Ascending aorta (tissue), 2 donors: ENCODE measurements at regions not wholly inside any gene's neighbourhood (a gene's known extent, or its start where the extent isn't known, plus 50 kb on each side); places are given as distances from the start of the nearest gene placed in this dataset.
A peak's percentile ranks its signal among the peaks of the same experiment; 100 is the strongest.

Experiments
- DNase-seq, 2 donors: peaks; one replicate each; pipeline ENCODE4 v3.0.0-alpha.2; 2019; ENCODE audit warnings: low spot score in 2 of 2
- H3K27ac ChIP-seq, 2 donors: fragments of 200-600 bp; sonication (generic); one replicate each; pipeline ENCODE4 v1.5.1; 2016 to 2017; ENCODE audit warnings: mild to moderate bottlenecking in 1 of 2
- H3K27me3 ChIP-seq: fragments of 200-600 bp; sonication (generic); one replicate; pipeline ENCODE4 v1.5.1; 2017
- H3K36me3 ChIP-seq, 2 donors: fragments of 200-600 bp; sonication (generic); one replicate each; pipeline ENCODE4 v1.5.1; 2016
- H3K4me1 ChIP-seq, 2 donors: fragments of 200-600 bp; sonication (generic); one replicate each; pipeline ENCODE4 v1.5.1; 2016 to 2017; ENCODE audit warnings: mild to moderate bottlenecking in 1 of 2
- H3K4me3 ChIP-seq, 2 donors: fragments of 200-600 bp; sonication (generic); one replicate each; pipeline ENCODE4 v1.5.1; 2016 to 2017; ENCODE audit warnings: mild to moderate bottlenecking in 1 of 2
- H3K9me3 ChIP-seq, 2 donors: fragments of 200-600 bp; sonication (generic); one replicate each; pipeline ENCODE4 v1.5.1; 2016
- CTCF ChIP-seq, 3 experiments: fragments of 200-600 bp in 2 of 3; fragments of 450-650 bp in 1 of 3; sonication (generic) in 2 of 3; IDR thresholded peaks; one replicate each; pipeline ENCODE4 v1.5.1; 2016 to 2019; ENCODE audit warnings: antibody characterized with exemption in 3 of 3, mild to moderate bottlenecking in 1 of 3, moderate library complexity in 1 of 3
- intact Hi-C: fragments of 100-400 bp; cut with DNase I; formaldehyde crosslinking; loops from one replicate; pipeline ENCODE4 v1.15.1; 2023

GRCh38 chr11:69361048-69361447, 67.1 kb downstream of the MYEOV start:
- Histone ChIP-seq H3K4me1 (peaks cover 0 to 2% of the 10 kb centered on the region in 2 donors), H3K27me3 (no peaks in the 10 kb centered on the region), H3K4me3 (no peak overlapping the region), H3K9me3 (peaks cover 0 to 7% of the 10 kb centered on the region in 2 donors), H3K27ac (no peak overlapping the region), H3K36me3 (no peaks in the 10 kb centered on the region)
- intact Hi-C loops, result no loop called here
- peak in 1 of 2 donors; percentile 15 for DNase-seq
- no peak for TF ChIP-seq CTCF (IDR thresholded peaks at IDR 0.05)

GRCh38 chr11:69361466-69361865, 67.5 kb downstream of the MYEOV start:
- no peak overlapping the region for H3K27ac ChIP-seq
- H3K4me3 ChIP-seq, result no peak overlapping the region
- peaks cover 0 to 2% of the 10 kb centered on the region in 2 donors for H3K4me1 ChIP-seq
- no peaks in the 10 kb centered on the region for H3K27me3 ChIP-seq
- H3K9me3 ChIP-seq, result peaks cover 0 to 7% of the 10 kb centered on the region in 2 donors
- H3K36me3 ChIP-seq, result no peaks in the 10 kb centered on the region
- intact Hi-C loops, result no loop called here
- peak in 1 of 2 donors; percentile 16 for DNase-seq
- no peak for TF ChIP-seq CTCF (IDR thresholded peaks at IDR 0.05)

GRCh38 chr11:69362315-69362714, 68.4 kb downstream of the MYEOV start:
- no peaks in the 10 kb centered on the region for H3K27me3 ChIP-seq
- peak in 1 of 2 donors; percentile 13 for DNase-seq
- peaks cover 0 to 7% of the 10 kb centered on the region in 2 donors for H3K9me3 ChIP-seq
- TF ChIP-seq CTCF (IDR thresholded peaks at IDR 0.05), result no peak
- intact Hi-C loops, result no loop called here
- H3K36me3 ChIP-seq, result no peaks in the 10 kb centered on the region
- H3K4me3 ChIP-seq, result no peak overlapping the region
- no peak overlapping the region for H3K27ac ChIP-seq
- no peaks in the 10 kb centered on the region for H3K4me1 ChIP-seq

GRCh38 chr11:69364921-69365320, 71.0 kb downstream of the MYEOV start:
- Histone ChIP-seq H3K27ac (no peak overlapping the region), H3K4me1 (no peaks in the 10 kb centered on the region), H3K36me3 (no peaks in the 10 kb centered on the region), H3K27me3 (no peaks in the 10 kb centered on the region), H3K9me3 (peaks cover 0 to 8% of the 10 kb centered on the region in 2 donors), H3K4me3 (no peak overlapping the region)
- intact Hi-C loops, result no loop called here
- no peak for DNase-seq
- no peak for TF ChIP-seq CTCF (IDR thresholded peaks at IDR 0.05)

- intact Hi-C loops, result no loop called here
- no peak overlapping the region for H3K4me3 ChIP-seq
- H3K4me1 ChIP-seq, result no peaks in the 10 kb centered on the region
- no peak overlapping the region for H3K27ac ChIP-seq
- H3K9me3 ChIP-seq, result peaks cover 0 to 5% of the 10 kb centered on the region in 2 donors
- no peak for TF ChIP-seq CTCF (IDR thresholded peaks at IDR 0.05)
- no peaks in the 10 kb centered on the region for H3K36me3 ChIP-seq
- peak in 1 of 2 donors; percentile 39 for DNase-seq
- no peaks in the 10 kb centered on the region for H3K27me3 ChIP-seq
Measured at GRCh38 chr11:69365558-69365957, 71.6 kb downstream of the MYEOV start.

GRCh38 chr11:69366591-69366990, 72.6 kb downstream of the MYEOV start:
- H3K4me3 ChIP-seq, result no peak overlapping the region
- no peaks in the 10 kb centered on the region for H3K4me1 ChIP-seq
- no peak overlapping the region for H3K27ac ChIP-seq
- intact Hi-C loops, result no loop called here
- H3K27me3 ChIP-seq, result no peaks in the 10 kb centered on the region
- TF ChIP-seq CTCF (IDR thresholded peaks at IDR 0.05), result no peak
- peaks cover 0 to 5% of the 10 kb centered on the region in 2 donors for H3K9me3 ChIP-seq
- no peaks in the 10 kb centered on the region for H3K36me3 ChIP-seq
- no peak for DNase-seq
